ENCODE measurements at regions not wholly inside any gene's neighbourhood (a gene's known extent, or its start where the extent isn't known, plus 50 kb on each side); places are given as distances from the start of the nearest gene placed in this dataset.
"Not testable (repeated sequence)": the region's sequence is repeated elsewhere in the genome, so short reads cannot be mapped to it uniquely, and the experiment has no call there.

- in situ Hi-C loops (cut with MboI; ENCODE audit: low pct_unique_long_range_greater_than_20kb, low sequenced_read_pairs, unreplicated experiment): no loop called here
- TF ChIP-seq CTCF (IDR thresholded peaks at IDR 0.05; ENCODE audit: extremely low read depth, insufficient read depth, missing control alignments): no peak
- no peak for DNase-seq (ENCODE audit: low spot score)
Observed at GRCh38 chr2:146572598-146572997, 1272.2 kb upstream of the ACVR2A start.

GRCh38 chr2:146561996-146562395 is 1282.8 kb upstream of the ACVR2A start:
- no peak for DNase-seq (ENCODE audit: low spot score)
- TF ChIP-seq CTCF (IDR thresholded peaks at IDR 0.05; ENCODE audit: extremely low read depth, insufficient read depth, missing control alignments): no peak
- in situ Hi-C loops (cut with MboI; ENCODE audit: low pct_unique_long_range_greater_than_20kb, low sequenced_read_pairs, unreplicated experiment): no loop called here

GRCh38 chr2:146547236-146547635 is 1297.6 kb upstream of the ACVR2A start:
- no peak for DNase-seq (ENCODE audit: low spot score)
- no peak for TF ChIP-seq CTCF (IDR thresholded peaks at IDR 0.05; ENCODE audit: extremely low read depth, insufficient read depth, missing control alignments)
- in situ Hi-C loops (cut with MboI; ENCODE audit: low pct_unique_long_range_greater_than_20kb, low sequenced_read_pairs, unreplicated experiment): no loop called here

- no peak for DNase-seq (ENCODE audit: low spot score)
- TF ChIP-seq CTCF (IDR thresholded peaks at IDR 0.05; ENCODE audit: extremely low read depth, insufficient read depth, missing control alignments): no peak
- in situ Hi-C loops (cut with MboI; ENCODE audit: low pct_unique_long_range_greater_than_20kb, low sequenced_read_pairs, unreplicated experiment): no loop called here
Observed at GRCh38 chr2:146544701-146545100, 1300.1 kb upstream of the ACVR2A start.

GRCh38 chr2:146541896-146542295 is 1302.9 kb upstream of the ACVR2A start:
- in situ Hi-C loops (cut with MboI; ENCODE audit: low pct_unique_long_range_greater_than_20kb, low sequenced_read_pairs, unreplicated experiment): no loop called here
- no peak for DNase-seq (ENCODE audit: low spot score)
- no peak for TF ChIP-seq CTCF (IDR thresholded peaks at IDR 0.05; ENCODE audit: extremely low read depth, insufficient read depth, missing control alignments)

- in situ Hi-C loops (cut with MboI; ENCODE audit: low pct_unique_long_range_greater_than_20kb, low sequenced_read_pairs, unreplicated experiment): no loop called here
- no peak for TF ChIP-seq CTCF (IDR thresholded peaks at IDR 0.05; ENCODE audit: extremely low read depth, insufficient read depth, missing control alignments)
- DNase-seq (ENCODE audit: low spot score): no peak
Observed at GRCh38 chr2:146540271-146540932, 1304.4 kb upstream of the ACVR2A start.

GRCh38 chr2:146539739-146540138 is 1305.1 kb upstream of the ACVR2A start:
- DNase-seq (ENCODE audit: low spot score); in situ Hi-C loops (cut with MboI; ENCODE audit: low pct_unique_long_range_greater_than_20kb, low sequenced_read_pairs, unreplicated experiment): not testable (repeated sequence)

Measured in GM13977 (cell line).